KMS-11 (cell line): ENCODE measurements at regions not wholly inside any gene's neighbourhood (a gene's known extent, or its start where the extent isn't known, plus 50 kb on each side); places are given as distances from the start of the nearest gene placed in this dataset.

ENCODE experiments used
- H2AFZ ChIP-seq: fragments of 200-600 bp; sonication (generic); 2 replicates; pipeline ENCODE4 v1.6.1; 2016; ENCODE audit warnings: antibody characterized with exemption, mixed run types, low read depth
- H3K27ac ChIP-seq: fragments of 200-600 bp; sonication (generic); 2 replicates; pipeline ENCODE4 v1.6.1; 2016; ENCODE audit warnings: mild to moderate bottlenecking, mixed run types
- H3K27me3 ChIP-seq: fragments of 200-600 bp; sonication (generic); 2 replicates; pipeline ENCODE4 v1.6.1; 2017; ENCODE audit warnings: mild to moderate bottlenecking, low read depth, mixed run types, moderate library complexity; ENCODE audit not compliant: insufficient read depth
- H3K36me3 ChIP-seq: fragments of 200-600 bp; sonication (generic); 2 replicates; pipeline ENCODE4 v1.6.1; 2017; ENCODE audit warnings: mild to moderate bottlenecking, mixed run types; ENCODE audit not compliant: insufficient read depth
- H3K4me1 ChIP-seq: fragments of 200-600 bp; sonication (generic); 2 replicates; pipeline ENCODE4 v1.6.1; 2016; ENCODE audit warnings: mild to moderate bottlenecking, low read depth, mixed run types; ENCODE audit not compliant: poor library complexity, severe bottlenecking
- H3K4me2 ChIP-seq: fragments of 200-600 bp; sonication (generic); 2 replicates; pipeline ENCODE4 v1.7.0; 2016; ENCODE audit warnings: mild to moderate bottlenecking, mixed run types
- H3K4me3 ChIP-seq: fragments of 200-600 bp; sonication (generic); IDR thresholded peaks from 2 replicates; pipeline ENCODE4 v1.6.1; 2017; ENCODE audit warnings: low read depth, low read length, mixed read lengths; ENCODE audit not compliant: insufficient read depth
- H3K79me2 ChIP-seq: fragments of 200-600 bp; sonication (generic); 2 replicates; pipeline ENCODE4 v1.6.1; 2016; ENCODE audit warnings: low read depth, mixed run types; ENCODE audit not compliant: insufficient read depth
- H3K9ac ChIP-seq: fragments of 200-600 bp; sonication (generic); 2 replicates; pipeline ENCODE4 v1.6.1; 2016; ENCODE audit warnings: mild to moderate bottlenecking, mixed run types
- H4K20me1 ChIP-seq: fragments of 200-600 bp; sonication (generic); 2 replicates; pipeline ENCODE4 v1.6.1; 2016; ENCODE audit warnings: mild to moderate bottlenecking, mixed run types; ENCODE audit not compliant: insufficient read depth
- CTCF ChIP-seq: fragments of 200-600 bp; sonication (generic); conservative IDR thresholded peaks from 2 replicates; pipeline ENCODE4 v1.6.1; 2017; ENCODE audit warnings: low read depth, mild to moderate bottlenecking, antibody characterized with exemption, low read length, moderate library complexity, mixed read lengths

GRCh38 chr7:15922002-15922401 lies 235.5 kb upstream of the MEOX2 start:
- H3K27ac ChIP-seq, result no peak overlapping the region
- no peak overlapping the region for H2AFZ ChIP-seq
- no peaks in the 10 kb centered on the region for H4K20me1 ChIP-seq
- H3K4me3 ChIP-seq, result no peak overlapping the region
- H3K36me3 ChIP-seq, result no peaks in the 10 kb centered on the region
- no peaks in the 10 kb centered on the region for H3K27me3 ChIP-seq
- H3K9ac ChIP-seq, result no peak overlapping the region
- TF ChIP-seq CTCF, result no peak
- H3K4me2 ChIP-seq, result no peak overlapping the region
- H3K4me1 ChIP-seq, result no peaks in the 10 kb centered on the region
- H3K79me2 ChIP-seq, result no peaks in the 10 kb centered on the region

- Histone ChIP-seq H4K20me1 (no peaks in the 10 kb centered on the region), H3K4me1 (no peaks in the 10 kb centered on the region), H3K27ac (no peak overlapping the region), H3K4me2 (no peak overlapping the region), H3K36me3 (no peaks in the 10 kb centered on the region), H2AFZ (no peak overlapping the region), H3K4me3 (no peak overlapping the region), H3K27me3 (no peaks in the 10 kb centered on the region), H3K9ac (no peak overlapping the region), H3K79me2 (no peaks in the 10 kb centered on the region)
- TF ChIP-seq CTCF, result no peak
These were observed 235.1 kb upstream of the MEOX2 start for GRCh38 chr7:15921576-15921975.

DNA sequence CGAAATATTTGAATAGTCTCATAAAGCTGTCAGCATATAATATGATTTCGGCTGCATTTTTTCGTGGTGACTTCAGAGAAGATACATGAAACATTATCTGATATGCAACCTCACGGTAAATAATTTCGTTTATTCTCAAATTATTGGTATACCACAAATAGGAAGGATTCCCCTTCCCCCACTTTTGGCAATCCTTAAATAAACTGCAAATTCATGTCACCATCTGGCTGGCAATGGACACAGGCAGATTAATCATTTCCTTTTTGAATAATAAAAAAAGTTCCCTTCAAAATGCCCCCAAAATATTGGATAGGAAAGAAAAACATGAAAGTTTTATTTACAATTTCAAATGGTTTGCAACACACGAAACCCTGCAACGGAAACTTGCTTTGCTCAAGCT lies 234.5 kb upstream of the MEOX2 start:
- Histone ChIP-seq H3K36me3 (no peaks in the 10 kb centered on the region), H4K20me1 (no peaks in the 10 kb centered on the region), H3K27me3 (no peaks in the 10 kb centered on the region), H3K4me3 (no peak overlapping the region), H3K9ac (no peak overlapping the region), H3K4me1 (no peaks in the 10 kb centered on the region), H3K79me2 (no peaks in the 10 kb centered on the region), H3K27ac (no peak overlapping the region), H2AFZ (no peak overlapping the region), H3K4me2 (no peak overlapping the region)
- no peak for TF ChIP-seq CTCF

GRCh38 chr7:15916681-15917380 lies 230.3 kb upstream of the MEOX2 start:
- Histone ChIP-seq H3K27me3 (no peaks in the 10 kb centered on the region), H3K79me2 (no peaks in the 10 kb centered on the region), H3K27ac (no peak overlapping the region), H3K9ac (no peak overlapping the region), H3K4me1 (no peaks in the 10 kb centered on the region), H3K4me2 (no peak overlapping the region), H3K36me3 (no peaks in the 10 kb centered on the region), H2AFZ (no peak overlapping the region), H4K20me1 (no peaks in the 10 kb centered on the region), H3K4me3 (no peak overlapping the region)
- no peak for TF ChIP-seq CTCF
